SK-N-SH (cell line): ENCODE measurements at regions not wholly inside any gene's neighbourhood (a gene's known extent, or its start where the extent isn't known, plus 50 kb on each side); places are given as distances from the start of the nearest gene placed in this dataset.
A peak's percentile ranks its signal among the peaks of the same experiment; 100 is the strongest.

Source experiments
- CTCF ChIA-PET: fragments of 300-600, 350-600 bp; formaldehyde crosslinking; extraction: SDS; loops from one replicate; lab custom pipeline; 2021; lab: Yijun Ruan, JAX
- POLR2A ChIA-PET: fragments of 350-600 bp; sonication (Branson Sonifier 250); formaldehyde crosslinking; extraction: SDS; loops from one replicate; lab custom pipeline; 2020; ENCODE audit warnings: antibody characterized with exemption, inconsistent platforms; lab: Yijun Ruan, JAX
- DNase-seq: peaks from one replicate; pipeline ENCODE4 v3.0.0; 2012
- H2AFZ ChIP-seq: fragments of 200-600 bp; sonication (generic); 2 replicates; pipeline ENCODE4 v1.8.1; 2016; ENCODE audit warnings: antibody characterized with exemption, mild to moderate bottlenecking, low read depth
- H3F3A ChIP-seq: fragments of 200-600 bp; sonication (generic); replicated peaks from 2 replicates; pipeline ENCODE3; 2016; ENCODE audit warnings: antibody characterized with exemption, mild to moderate bottlenecking; ENCODE audit not compliant: insufficient read depth
- H3K27ac ChIP-seq, 2 experiments: fragments of 200-500 bp in 1 of 2; fragments of 200-600 bp in 1 of 2; sonication (Bioruptor generic) in 1 of 2; sonication (generic), shearing (Covaris generic) in 1 of 2; 2 replicates each; pipeline versions ENCODE4 v1.5.1 to v1.6.1; 2014 to 2016; ENCODE audit warnings: low read depth in 2 of 2, inconsistent platforms in 1 of 2, low read length in 1 of 2, mild to moderate bottlenecking in 1 of 2, mixed read lengths in 1 of 2
- H3K27me3 ChIP-seq: fragments of 200-600 bp; sonication (generic), shearing (Covaris generic); 2 replicates; pipeline ENCODE4 v1.6.1; 2016; ENCODE audit warnings: mixed run types; ENCODE audit not compliant: insufficient read depth
- H3K36me3 ChIP-seq, 2 experiments: fragments of 200-500 bp in 1 of 2; fragments of 200-600 bp in 1 of 2; sonication (Bioruptor generic) in 1 of 2; sonication (generic) in 1 of 2; replicated peaks in 1 of 2; 2 replicates each; pipeline versions ENCODE3 to v1.5.1; 2014 to 2016; ENCODE audit warnings: low read length in 1 of 2, mild to moderate bottlenecking in 1 of 2; ENCODE audit not compliant: insufficient read depth in 2 of 2, control insufficient read depth in 1 of 2
- H3K4me1 ChIP-seq, 2 experiments: fragments of 200-500 bp in 1 of 2; fragments of 200-600 bp in 1 of 2; sonication (Bioruptor generic) in 1 of 2; sonication (generic), shearing (Covaris generic) in 1 of 2; 2 replicates each; pipeline versions ENCODE4 v1.5.1 to v1.6.1; 2014 to 2016; ENCODE audit warnings: low read depth in 1 of 2, low read length in 1 of 2, mixed run types in 1 of 2; ENCODE audit not compliant: insufficient read depth in 2 of 2, control insufficient read depth in 1 of 2
- H3K4me2 ChIP-seq: fragments of 200-600 bp; sonication (generic), shearing (Covaris generic); 2 replicates; pipeline ENCODE4 v1.6.1; 2017; ENCODE audit warnings: mixed run types
- H3K4me3 ChIP-seq, 2 experiments: fragments of 200-500 bp in 1 of 2; fragments of 200-600 bp in 1 of 2; sonication (Bioruptor generic) in 1 of 2; sonication (generic), shearing (Covaris generic) in 1 of 2; 2 replicates each; pipeline versions ENCODE4 v1.5.1 to v1.8.1; 2014 to 2016; ENCODE audit warnings: low read depth in 2 of 2, inconsistent platforms in 1 of 2, low read length in 1 of 2, mild to moderate bottlenecking in 1 of 2, mixed read lengths in 1 of 2, moderate library complexity in 1 of 2
- H3K79me2 ChIP-seq: fragments of 200-600 bp; sonication (generic); 2 replicates; pipeline ENCODE4 v1.8.1; 2017; ENCODE audit warnings: mild to moderate bottlenecking; ENCODE audit not compliant: insufficient read depth
- H3K9ac ChIP-seq: fragments of 200-600 bp; sonication (generic); 2 replicates; pipeline ENCODE4 v1.6.1; 2017; ENCODE audit warnings: mixed run types
- H3K9me2 ChIP-seq: fragments of 200-600 bp; sonication (generic); 2 replicates; pipeline ENCODE4 v1.6.1; 2017; ENCODE audit warnings: mixed run types
- H3K9me3 ChIP-seq: fragments of 200-600 bp; sonication (generic); 2 replicates; pipeline ENCODE4 v1.6.1; 2017; ENCODE audit warnings: mixed run types, mild to moderate bottlenecking, moderate library complexity
- H4K20me1 ChIP-seq: fragments of 200-600 bp; sonication (generic); 2 replicates; pipeline ENCODE4 v1.6.1; 2017; ENCODE audit warnings: mild to moderate bottlenecking, mixed run types; ENCODE audit not compliant: insufficient read depth
- FOSL2 ChIP-seq: IDR thresholded peaks from 2 replicates; pipeline ENCODE4 v1.4.0; 2012; ENCODE audit warnings: low read depth, mild to moderate bottlenecking, moderate library complexity, borderline replicate concordance
- FOXJ3 ChIP-seq: sonication (generic); formaldehyde crosslinking; IDR thresholded peaks from 2 replicates; pipeline ENCODE4 v1.5.1; 2020; ENCODE audit warnings: mild to moderate bottlenecking, missing genetic modification reagents
- FOXM1 ChIP-seq: IDR thresholded peaks from 2 replicates; pipeline ENCODE4 v1.4.0; 2012; ENCODE audit warnings: low read depth, mild to moderate bottlenecking
- GATA2 ChIP-seq: sonication (generic); formaldehyde crosslinking; IDR thresholded peaks from 2 replicates; pipeline ENCODE4 v1.5.0; 2020; ENCODE audit warnings: mild to moderate bottlenecking, missing genetic modification reagents
- MEF2A ChIP-seq: IDR thresholded peaks from 2 replicates; pipeline ENCODE4 v1.4.0; 2012; ENCODE audit warnings: low read depth, borderline replicate concordance
- NFIC ChIP-seq: IDR thresholded peaks from 2 replicates; pipeline ENCODE4 v1.4.0; 2012; ENCODE audit warnings: borderline replicate concordance
- RXRA ChIP-seq: IDR thresholded peaks from 2 replicates; pipeline ENCODE4 v1.4.0; 2012; ENCODE audit warnings: low read depth, mild to moderate bottlenecking, borderline replicate concordance
- YY1 ChIP-seq: IDR thresholded peaks from 2 replicates; pipeline ENCODE4 v1.4.0; 2012; ENCODE audit warnings: low read depth, mild to moderate bottlenecking
- WGBS: methylation state at CpG from one replicate; pipeline ENCODE4 v1.1.6; 2017; ENCODE audit warnings: low lambda C conversion rate; 5-methylcytosine and 5-hydroxymethylcytosine counted together
- TF ChIP-seq, protein P1 (sequence below): fragments of 150-350 bp; IDR thresholded peaks from 2 replicates; pipeline ENCODE4 v1.6.1; 2017; ENCODE audit warnings: antibody characterized with exemption, low read length, low read depth, borderline replicate concordance
- TF ChIP-seq, protein P2 (sequence below): IDR thresholded peaks from 2 replicates; pipeline ENCODE4; 2012

DNA sequence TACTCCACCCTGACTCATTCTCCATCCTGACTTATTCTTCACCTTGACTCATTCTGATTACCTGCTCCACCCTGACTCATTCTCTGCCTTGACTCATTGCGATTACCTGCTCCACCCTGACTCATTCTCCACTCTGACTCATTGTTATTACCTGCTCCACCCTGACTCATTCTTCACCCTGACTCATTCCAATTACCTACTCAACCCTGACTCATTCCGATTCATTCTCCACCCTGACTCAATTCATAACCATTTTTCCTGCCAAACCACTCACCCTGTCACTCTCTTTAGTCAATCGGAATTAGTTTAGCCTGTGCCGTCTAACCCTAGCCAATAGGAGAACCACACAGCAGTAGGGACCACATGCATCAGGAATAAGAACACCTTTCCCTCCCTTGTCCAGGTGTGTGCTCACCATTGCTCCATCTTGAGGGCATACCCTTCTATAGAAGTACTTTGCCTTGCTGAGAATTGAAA, 1227.4 kb upstream of the PCDH20 start:
- DNase-seq: no peak
- 61% methylated on average over 4 of the region's 4 CpGs for WGBS

DNA sequence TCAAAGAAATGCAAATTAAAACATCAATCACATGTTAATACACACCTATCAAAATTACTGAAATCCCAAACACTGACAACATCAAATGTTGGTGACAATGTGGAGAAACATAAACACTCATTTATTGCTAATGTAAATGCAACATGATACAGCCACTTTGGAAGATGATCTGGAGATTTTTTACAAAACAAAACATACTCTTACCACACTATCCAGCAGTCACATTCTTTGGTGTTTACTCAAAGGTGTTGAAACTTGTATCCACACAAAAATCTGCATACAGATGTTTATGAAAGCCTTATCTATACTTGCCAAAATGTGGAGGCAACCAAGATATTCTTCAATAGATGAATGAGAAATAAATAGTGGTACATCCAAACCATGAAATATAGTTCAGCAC, 1219.5 kb upstream of the PCDH20 start:
- DNase-seq: no peak
- H2AFZ ChIP-seq: no peak overlapping the region
- POLR2A ChIA-PET: no interaction called here

More for the DNA sequence above, 1227.4 kb upstream of the PCDH20 start:
- H3K79me2 ChIP-seq: no peaks in the 10 kb centered on the region
- no peaks in the 10 kb centered on the region for H3K9me2 ChIP-seq
- H3K27ac ChIP-seq: no peak overlapping the region
- TF ChIP-seq FOSL2 (peak; percentile 57; the same call in 1 of the 2 replicates), NFIC (no peak)
- no peak overlapping the region for H3K4me3 ChIP-seq
- no peaks in the 10 kb centered on the region for H3K9me3 ChIP-seq
- no peaks in the 10 kb centered on the region for H3K27me3 ChIP-seq
- ChIA-PET CTCF (no interaction called here), POLR2A (no interaction called here)
- no peaks in the 10 kb centered on the region for H3K36me3 ChIP-seq
- no peaks in the 10 kb centered on the region for H4K20me1 ChIP-seq
- no peak overlapping the region for H3K4me2 ChIP-seq
- no peak overlapping the region for H2AFZ ChIP-seq
- H3K4me1 ChIP-seq: peaks cover 0 to 2% of the 10 kb centered on the region in 2 experiments; a peak in 2 of 4 replicates
- peaks cover 20% of the 10 kb centered on the region for H3F3A ChIP-seq
- H3K9ac ChIP-seq: no peak overlapping the region

DNA sequence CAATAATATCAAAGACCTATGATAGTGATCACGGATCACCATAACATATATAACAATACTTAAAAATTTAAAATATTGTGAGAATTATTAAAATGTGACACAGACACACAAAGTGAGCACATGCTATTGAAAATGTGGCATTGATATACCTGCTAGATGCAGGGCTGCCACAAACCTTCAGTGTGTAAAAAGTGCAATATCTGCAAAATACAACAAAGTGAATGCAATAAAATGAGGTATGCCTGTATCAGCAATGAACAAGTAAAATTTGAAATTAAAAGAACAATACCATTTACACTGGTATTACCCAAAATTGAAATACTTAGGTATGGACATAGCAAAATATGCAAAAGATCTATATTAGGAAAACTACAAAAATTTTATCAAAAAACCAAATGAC, 1217.8 kb upstream of the PCDH20 start:
- Histone ChIP-seq H3K9ac (no peak overlapping the region), H3K27me3 (no peaks in the 10 kb centered on the region), H3K4me3 (no peak overlapping the region), H3K27ac (no peak overlapping the region), H3K79me2 (no peaks in the 10 kb centered on the region), H3F3A (no peaks in the 10 kb centered on the region), H3K4me2 (no peak overlapping the region), H3K36me3 (no peaks in the 10 kb centered on the region), H3K4me1 (no peaks in the 10 kb centered on the region), H4K20me1 (no peaks in the 10 kb centered on the region), H3K9me2 (no peaks in the 10 kb centered on the region), H2AFZ (no peak overlapping the region), H3K9me3 (no peaks in the 10 kb centered on the region)
- CTCF ChIA-PET: no interaction called here
- POLR2A ChIA-PET: no interaction called here
- 50% methylated on average over 1 of the region's 1 CpG for WGBS
- no peak for DNase-seq
- TF ChIP-seq, protein P1, sequence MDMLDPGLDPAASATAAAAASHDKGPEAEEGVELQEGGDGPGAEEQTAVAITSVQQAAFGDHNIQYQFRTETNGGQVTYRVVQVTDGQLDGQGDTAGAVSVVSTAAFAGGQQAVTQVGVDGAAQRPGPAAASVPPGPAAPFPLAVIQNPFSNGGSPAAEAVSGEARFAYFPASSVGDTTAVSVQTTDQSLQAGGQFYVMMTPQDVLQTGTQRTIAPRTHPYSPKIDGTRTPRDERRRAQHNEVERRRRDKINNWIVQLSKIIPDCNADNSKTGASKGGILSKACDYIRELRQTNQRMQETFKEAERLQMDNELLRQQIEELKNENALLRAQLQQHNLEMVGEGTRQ: no peak

More for the DNA sequence above, 1219.5 kb upstream of the PCDH20 start:
- CTCF ChIA-PET: no interaction called here
- Histone ChIP-seq H4K20me1 (no peaks in the 10 kb centered on the region), H3K4me2 (no peak overlapping the region), H3K27ac (no peak overlapping the region), H3F3A (no peaks in the 10 kb centered on the region), H3K4me1 (no peaks in the 10 kb centered on the region), H3K4me3 (no peak overlapping the region), H3K79me2 (no peaks in the 10 kb centered on the region), H3K9me3 (no peaks in the 10 kb centered on the region), H3K27me3 (no peaks in the 10 kb centered on the region), H3K36me3 (no peaks in the 10 kb centered on the region), H3K9me2 (no peaks in the 10 kb centered on the region), H3K9ac (no peak overlapping the region)
- TF ChIP-seq MEF2A (no peak), RXRA (no peak), FOXJ3 (no peak), FOXM1 (no peak), YY1 (no peak), NFIC (no peak), GATA2 (CRISPR knock-in tag) (no peak)
- TF ChIP-seq, protein P2, sequence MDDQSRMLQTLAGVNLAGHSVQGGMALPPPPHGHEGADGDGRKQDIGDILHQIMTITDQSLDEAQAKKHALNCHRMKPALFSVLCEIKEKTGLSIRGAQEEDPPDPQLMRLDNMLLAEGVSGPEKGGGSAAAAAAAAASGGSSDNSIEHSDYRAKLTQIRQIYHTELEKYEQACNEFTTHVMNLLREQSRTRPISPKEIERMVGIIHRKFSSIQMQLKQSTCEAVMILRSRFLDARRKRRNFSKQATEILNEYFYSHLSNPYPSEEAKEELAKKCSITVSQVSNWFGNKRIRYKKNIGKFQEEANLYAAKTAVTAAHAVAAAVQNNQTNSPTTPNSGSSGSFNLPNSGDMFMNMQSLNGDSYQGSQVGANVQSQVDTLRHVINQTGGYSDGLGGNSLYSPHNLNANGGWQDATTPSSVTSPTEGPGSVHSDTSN: no peak
